Ishikawa (cell line): ENCODE measurements at regions not wholly inside any gene's neighbourhood (a gene's known extent, or its start where the extent isn't known, plus 50 kb on each side); places are given as distances from the start of the nearest gene placed in this dataset.
A peak's percentile ranks its signal among the peaks of the same experiment; 100 is the strongest.

Experiments used
- CEBPB ChIP-seq: IDR thresholded peaks from 2 replicates; pipeline ENCODE4 v1.6.1; 2012
- CREB1 ChIP-seq: IDR thresholded peaks from 2 replicates; pipeline ENCODE4 v1.6.1; 2012; ENCODE audit warnings: low read depth
- EGR1 ChIP-seq: IDR thresholded peaks from 2 replicates; pipeline ENCODE4 v1.6.1; 2012
- EP300 ChIP-seq: IDR thresholded peaks from 2 replicates; pipeline ENCODE4 v1.6.1; 2012; ENCODE audit warnings: borderline replicate concordance
- FOXM1 ChIP-seq: IDR thresholded peaks from 2 replicates; pipeline ENCODE4 v1.6.1; 2012; ENCODE audit warnings: low read depth, borderline replicate concordance
- NFIC ChIP-seq: IDR thresholded peaks from 2 replicates; pipeline ENCODE4 v1.6.1; 2012
- RAD21 ChIP-seq: IDR thresholded peaks from 2 replicates; pipeline ENCODE4 v1.6.1; 2012; ENCODE audit warnings: low read depth
- TAF1 ChIP-seq: IDR thresholded peaks from 2 replicates; pipeline ENCODE4 v1.6.1; 2012; ENCODE audit warnings: low read depth, mild to moderate bottlenecking
- TCF12 ChIP-seq: IDR thresholded peaks from 2 replicates; pipeline ENCODE4 v1.6.1; 2012; ENCODE audit warnings: low read depth
- TEAD4 ChIP-seq: IDR thresholded peaks from 2 replicates; pipeline ENCODE4 v1.6.1; 2012
- YY1 ChIP-seq: IDR thresholded peaks from 2 replicates; pipeline ENCODE4 v1.6.1; 2012; ENCODE audit warnings: low read depth
- ZBTB7A ChIP-seq: IDR thresholded peaks from 2 replicates; pipeline ENCODE4 v1.6.1; 2012; ENCODE audit warnings: low read depth
- TF ChIP-seq, protein P1 (sequence below): IDR thresholded peaks from 2 replicates; pipeline ENCODE4 v1.6.1; 2012
- TF ChIP-seq, protein P2 (sequence below): IDR thresholded peaks from 2 replicates; pipeline ENCODE4 v1.6.1; 2012; ENCODE audit warnings: low read depth, mild to moderate bottlenecking
- TF ChIP-seq, protein P3 (sequence below): IDR thresholded peaks from 2 replicates; pipeline ENCODE4 v1.6.1; 2012

DNA sequence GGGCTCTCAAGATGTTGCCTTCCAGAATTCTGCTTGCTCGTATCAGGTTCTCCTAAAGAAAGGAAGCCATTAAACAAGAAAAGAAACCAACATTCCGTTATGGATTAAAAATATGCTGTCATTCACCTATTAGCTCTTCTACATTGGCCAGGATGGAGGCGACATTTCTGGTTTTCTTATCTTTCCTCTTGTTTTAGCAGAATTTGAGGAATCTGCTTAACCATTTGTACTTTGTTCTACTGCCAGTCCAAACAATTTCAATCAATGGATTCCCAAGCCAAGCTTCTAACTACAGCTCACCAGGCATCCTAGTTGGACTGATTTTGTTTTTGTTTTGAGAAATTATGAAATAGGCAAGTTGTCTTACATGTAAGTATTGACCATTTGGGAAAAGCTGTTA lies 164.6 kb upstream of the TSC22D2 start:
- TF ChIP-seq, protein P1, sequence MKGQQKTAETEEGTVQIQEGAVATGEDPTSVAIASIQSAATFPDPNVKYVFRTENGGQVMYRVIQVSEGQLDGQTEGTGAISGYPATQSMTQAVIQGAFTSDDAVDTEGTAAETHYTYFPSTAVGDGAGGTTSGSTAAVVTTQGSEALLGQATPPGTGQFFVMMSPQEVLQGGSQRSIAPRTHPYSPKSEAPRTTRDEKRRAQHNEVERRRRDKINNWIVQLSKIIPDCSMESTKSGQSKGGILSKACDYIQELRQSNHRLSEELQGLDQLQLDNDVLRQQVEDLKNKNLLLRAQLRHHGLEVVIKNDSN = no peak
- no peak for TF ChIP-seq EP300
- TF ChIP-seq FOXM1 = no peak
- TF ChIP-seq NFIC = no peak
- TF ChIP-seq RAD21 = no peak
- TF ChIP-seq TEAD4 = no peak
- no peak for TF ChIP-seq YY1
- TF ChIP-seq, protein P2, sequence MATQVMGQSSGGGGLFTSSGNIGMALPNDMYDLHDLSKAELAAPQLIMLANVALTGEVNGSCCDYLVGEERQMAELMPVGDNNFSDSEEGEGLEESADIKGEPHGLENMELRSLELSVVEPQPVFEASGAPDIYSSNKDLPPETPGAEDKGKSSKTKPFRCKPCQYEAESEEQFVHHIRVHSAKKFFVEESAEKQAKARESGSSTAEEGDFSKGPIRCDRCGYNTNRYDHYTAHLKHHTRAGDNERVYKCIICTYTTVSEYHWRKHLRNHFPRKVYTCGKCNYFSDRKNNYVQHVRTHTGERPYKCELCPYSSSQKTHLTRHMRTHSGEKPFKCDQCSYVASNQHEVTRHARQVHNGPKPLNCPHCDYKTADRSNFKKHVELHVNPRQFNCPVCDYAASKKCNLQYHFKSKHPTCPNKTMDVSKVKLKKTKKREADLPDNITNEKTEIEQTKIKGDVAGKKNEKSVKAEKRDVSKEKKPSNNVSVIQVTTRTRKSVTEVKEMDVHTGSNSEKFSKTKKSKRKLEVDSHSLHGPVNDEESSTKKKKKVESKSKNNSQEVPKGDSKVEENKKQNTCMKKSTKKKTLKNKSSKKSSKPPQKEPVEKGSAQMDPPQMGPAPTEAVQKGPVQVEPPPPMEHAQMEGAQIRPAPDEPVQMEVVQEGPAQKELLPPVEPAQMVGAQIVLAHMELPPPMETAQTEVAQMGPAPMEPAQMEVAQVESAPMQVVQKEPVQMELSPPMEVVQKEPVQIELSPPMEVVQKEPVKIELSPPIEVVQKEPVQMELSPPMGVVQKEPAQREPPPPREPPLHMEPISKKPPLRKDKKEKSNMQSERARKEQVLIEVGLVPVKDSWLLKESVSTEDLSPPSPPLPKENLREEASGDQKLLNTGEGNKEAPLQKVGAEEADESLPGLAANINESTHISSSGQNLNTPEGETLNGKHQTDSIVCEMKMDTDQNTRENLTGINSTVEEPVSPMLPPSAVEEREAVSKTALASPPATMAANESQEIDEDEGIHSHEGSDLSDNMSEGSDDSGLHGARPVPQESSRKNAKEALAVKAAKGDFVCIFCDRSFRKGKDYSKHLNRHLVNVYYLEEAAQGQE = no peak
- no peak for TF ChIP-seq ZBTB7A
- TF ChIP-seq, protein P3, sequence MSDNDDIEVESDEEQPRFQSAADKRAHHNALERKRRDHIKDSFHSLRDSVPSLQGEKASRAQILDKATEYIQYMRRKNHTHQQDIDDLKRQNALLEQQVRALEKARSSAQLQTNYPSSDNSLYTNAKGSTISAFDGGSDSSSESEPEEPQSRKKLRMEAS = no peak
- no peak for TF ChIP-seq TCF12
- no peak for TF ChIP-seq CEBPB
- no peak for TF ChIP-seq TAF1

DNA sequence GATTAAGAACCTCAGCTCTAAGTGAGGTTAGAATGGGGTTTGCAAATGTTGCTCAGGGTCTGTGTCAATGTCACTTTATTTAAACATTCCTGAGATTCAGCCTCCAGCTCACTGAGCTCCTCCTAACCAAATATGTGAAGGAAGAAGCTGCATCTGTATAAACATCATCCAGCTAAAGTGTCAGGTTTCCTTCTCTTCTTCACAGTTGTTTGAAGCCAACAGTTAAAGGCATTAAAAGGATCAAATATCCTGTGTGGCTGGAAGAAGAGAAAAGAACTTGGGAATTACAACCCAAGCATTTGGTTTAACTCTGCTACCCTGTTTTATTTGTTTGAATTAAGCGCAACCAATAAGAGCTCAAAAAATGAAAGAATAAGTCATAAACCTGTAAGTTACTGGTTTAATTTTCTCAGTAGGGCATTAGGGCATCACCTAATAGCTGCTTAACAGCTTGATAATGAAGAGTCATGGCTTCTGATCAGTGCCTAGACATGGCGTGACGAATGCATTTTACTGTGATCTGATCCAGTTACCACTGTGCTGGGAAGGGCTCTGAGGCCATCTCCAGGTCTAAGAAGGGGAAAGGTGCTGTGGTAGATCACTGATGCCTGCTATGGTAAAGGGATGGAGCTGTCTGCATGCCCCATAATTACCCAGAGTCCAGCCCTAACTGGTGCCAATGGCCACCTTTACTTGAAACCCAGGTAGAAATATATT lies 165.7 kb upstream of the TSC22D2 start:
- TF ChIP-seq TEAD4 = no peak
- TF ChIP-seq CREB1 = no peak
- TF ChIP-seq, protein P3 = no peak

DNA sequence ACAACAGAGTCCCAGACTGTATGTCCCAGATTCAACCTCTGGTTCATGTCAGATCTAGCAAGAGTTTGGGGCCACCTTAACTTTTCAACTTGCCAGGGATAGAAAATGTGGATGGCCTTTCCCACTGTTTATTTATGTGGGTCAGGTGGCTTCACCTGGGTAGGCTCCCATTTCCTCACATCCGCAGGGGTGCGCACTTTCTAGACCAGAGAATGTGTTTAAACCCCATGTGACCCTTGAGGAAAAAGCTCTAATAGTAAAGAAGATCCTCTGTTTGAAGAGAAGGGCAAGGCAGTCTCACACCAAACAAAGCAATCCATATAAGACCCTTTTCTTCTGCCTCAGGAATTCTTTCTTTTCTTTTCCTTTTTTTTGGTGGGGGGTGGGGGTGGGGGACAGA lies 167.2 kb upstream of the TSC22D2 start:
- no peak for TF ChIP-seq NFIC
- TF ChIP-seq FOXM1 = no peak

DNA sequence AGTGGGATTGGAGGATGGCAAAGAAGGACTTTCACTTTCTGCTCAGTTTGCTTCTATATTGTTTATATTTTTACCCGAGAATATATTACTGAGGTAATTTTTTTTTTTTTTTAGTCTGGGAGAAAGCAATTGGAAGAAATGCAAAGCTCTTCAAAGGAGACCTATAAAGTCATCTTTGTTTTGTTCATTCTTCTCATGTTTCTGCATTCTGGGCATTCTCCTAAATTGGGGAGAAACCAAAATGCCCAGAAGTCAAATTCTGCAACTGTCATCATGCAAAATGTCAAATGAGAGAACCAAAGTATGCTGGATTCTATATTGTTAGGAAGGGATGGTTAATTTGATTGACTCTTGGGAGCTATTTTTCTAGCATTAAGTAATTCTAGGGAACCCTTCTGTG lies 168.3 kb upstream of the TSC22D2 start:
- TF ChIP-seq CREB1 (no peak), TCF12 (no peak), EGR1 (no peak), RAD21 (no peak), YY1 (no peak), TAF1 (no peak), CEBPB (no peak), TEAD4 (no peak), EP300 (no peak), ZBTB7A (no peak), NFIC (no peak), FOXM1 (no peak)
- TF ChIP-seq, protein P2 = no peak
- TF ChIP-seq, protein P1 = no peak
- TF ChIP-seq, protein P3 = no peak

DNA sequence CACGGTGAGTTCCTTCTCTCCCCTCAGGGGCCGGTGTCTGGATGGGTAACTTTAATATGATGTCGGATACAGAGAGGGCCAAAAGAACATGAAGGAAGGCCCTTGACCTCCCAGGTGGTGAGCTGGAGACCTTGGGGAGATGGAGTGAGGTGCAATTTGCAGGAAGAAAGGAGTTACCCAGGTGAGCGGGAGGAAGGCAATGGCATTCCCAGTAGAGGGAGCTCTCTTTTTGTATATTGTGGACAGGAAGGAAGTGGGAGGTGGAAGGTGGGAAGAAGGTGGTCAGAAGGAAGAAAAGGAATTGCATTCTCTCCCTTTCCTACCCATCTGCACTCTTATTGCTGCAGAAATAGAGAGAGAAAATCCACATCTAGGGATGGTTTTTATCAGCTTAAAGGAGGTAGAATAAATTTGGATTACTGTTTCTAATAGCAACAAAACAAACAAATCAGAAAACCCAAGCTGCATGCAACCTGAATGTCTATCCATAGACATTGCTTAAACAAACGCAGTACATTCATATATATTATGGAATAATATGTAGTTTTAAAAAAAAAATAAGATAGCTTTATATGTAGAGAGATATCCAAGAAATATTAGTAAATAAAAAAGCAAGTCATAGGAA lies 169.0 kb upstream of the TSC22D2 start:
- no peak for TF ChIP-seq EGR1
- TF ChIP-seq ZBTB7A = no peak
- TF ChIP-seq RAD21 = peak; percentile 92
- TF ChIP-seq, protein P2 = no peak
- TF ChIP-seq NFIC = no peak
- TF ChIP-seq, protein P1 = no peak
